22Rv1 (cell line): ENCODE measurements at regions not wholly inside any gene's neighbourhood (a gene's known extent, or its start where the extent isn't known, plus 50 kb on each side); places are given as distances from the start of the nearest gene placed in this dataset.

Experiments used
- H3K27ac ChIP-seq: fragments of 450-650 bp; 2 replicates; pipeline ENCODE4 v1.5.1; 2017
- CTCF ChIP-seq: fragments of 450-650 bp; IDR thresholded peaks from 2 replicates; pipeline ENCODE4 v1.5.1; 2017; ENCODE audit warnings: mild to moderate bottlenecking
- ZFX ChIP-seq: fragments of 450-650 bp; IDR thresholded peaks from 2 replicates; pipeline ENCODE4 v1.6.1; 2017; ENCODE audit warnings: antibody characterized with exemption, borderline replicate concordance

- H3K27ac ChIP-seq, result no peak overlapping the region
- TF ChIP-seq ZFX, result no peak
- no peak for TF ChIP-seq CTCF
Observed at GRCh38 chrX:16258882-16259281, 91.6 kb downstream of the MAGEB17 start.

GRCh38 chrX:16267431-16267830 is 100.2 kb downstream of the MAGEB17 start:
- H3K27ac ChIP-seq, result no peak overlapping the region
- TF ChIP-seq CTCF (no peak), ZFX (no peak)

DNA sequence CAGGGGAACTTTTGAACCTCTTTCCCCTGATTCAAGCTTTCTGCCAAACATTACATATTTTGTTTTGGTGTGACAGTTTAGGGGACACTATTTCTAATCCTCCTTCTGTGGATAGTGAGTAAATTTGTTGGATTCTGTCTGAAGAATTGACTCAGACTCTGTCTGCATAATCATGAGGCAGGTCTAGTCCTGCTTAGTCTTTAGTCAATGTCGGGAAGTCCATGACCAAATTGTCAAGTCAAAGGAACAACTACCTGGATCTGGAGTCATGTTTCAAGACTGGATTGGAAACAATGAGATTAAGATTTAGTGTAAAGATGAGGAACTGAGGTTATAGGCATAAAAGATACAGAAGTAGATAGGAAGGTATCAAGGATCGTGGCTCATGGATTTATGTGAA is 100.9 kb downstream of the MAGEB17 start:
- TF ChIP-seq ZFX, result no peak
- no peak for TF ChIP-seq CTCF
- H3K27ac ChIP-seq, result no peak overlapping the region

DNA sequence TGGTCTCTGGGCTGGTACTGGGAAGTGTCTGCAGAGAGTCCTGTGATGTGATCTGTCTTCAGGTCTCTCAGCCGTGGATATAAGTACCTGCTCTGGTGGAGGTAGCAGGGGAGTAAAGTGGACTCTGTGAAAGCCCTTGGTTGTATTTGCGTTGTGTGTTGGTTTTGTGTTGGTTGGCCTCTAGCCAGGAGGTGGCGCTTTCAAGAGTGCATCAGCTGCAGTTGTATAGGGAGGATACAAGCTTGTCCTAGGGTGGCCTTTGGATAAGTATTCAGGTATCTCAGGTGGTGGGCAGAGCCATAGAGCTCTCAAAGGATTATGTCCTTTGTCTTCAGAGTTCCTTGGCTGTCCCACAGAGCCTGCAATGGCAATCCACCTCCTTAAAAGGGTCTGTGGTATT is 111.6 kb downstream of the MAGEB17 start:
- H3K27ac ChIP-seq, result no peak overlapping the region
- TF ChIP-seq CTCF (peak; percentile 36), ZFX (no peak)

- TF ChIP-seq ZFX (no peak), CTCF (no peak)
- no peak overlapping the region for H3K27ac ChIP-seq
Observed at GRCh38 chrX:16282209-16282608, 114.9 kb downstream of the MAGEB17 start.

GRCh38 chrX:16284842-16285241 is 117.6 kb downstream of the MAGEB17 start:
- TF ChIP-seq CTCF, result no peak
- TF ChIP-seq ZFX, result no peak

DNA sequence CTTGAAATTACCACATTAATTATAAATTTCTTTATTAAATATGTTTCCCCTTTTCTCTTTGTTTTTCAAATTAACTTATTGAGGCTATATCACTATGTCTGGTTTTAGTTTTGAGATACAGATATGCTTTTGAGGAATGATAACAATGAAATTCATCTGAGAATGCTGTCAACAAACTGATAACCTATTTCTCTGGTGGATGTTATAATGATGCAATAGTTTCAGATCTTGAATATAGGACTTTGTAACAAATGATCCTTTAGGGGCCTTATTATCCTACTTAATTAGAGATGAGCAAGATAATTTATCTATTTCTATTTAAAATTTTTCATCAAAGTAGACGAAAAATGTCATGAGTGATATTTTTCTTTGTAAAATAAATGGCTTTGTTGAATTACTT is 123.7 kb downstream of the MAGEB17 start:
- no peak for TF ChIP-seq CTCF
- TF ChIP-seq ZFX, result no peak
- H3K27ac ChIP-seq, result no peak overlapping the region

More at GRCh38 chrX:16284842-16285241, 117.6 kb downstream of the MAGEB17 start:
- H3K27ac ChIP-seq, result no peak overlapping the region
